Parathyroid adenoma (tissue), 2 donors: ENCODE measurements at regions not wholly inside any gene's neighbourhood (a gene's known extent, or its start where the extent isn't known, plus 50 kb on each side); places are given as distances from the start of the nearest gene placed in this dataset.
"Not testable (repeated sequence)": the region's sequence is repeated elsewhere in the genome, so short reads cannot be mapped to it uniquely, and the experiment has no call there.

ENCODE experiments used
- H2AFZ ChIP-seq: fragments of 300-600 bp; sonication (generic); one replicate; pipeline ENCODE4 v1.7.0; 2017; ENCODE audit warnings: antibody characterized with exemption, mild to moderate bottlenecking
- H3K27ac ChIP-seq: fragments of 300-600 bp; sonication (generic); one replicate; pipeline ENCODE4 v1.7.0; 2017
- H3K27me3 ChIP-seq: fragments of 300-600 bp; sonication (generic); one replicate; pipeline ENCODE4 v1.7.0; 2017; ENCODE audit warnings: low read length; ENCODE audit not compliant: control insufficient read depth, insufficient read depth
- H3K36me3 ChIP-seq: fragments of 300-600 bp; sonication (generic); one replicate; pipeline ENCODE4 v1.7.0; 2017; ENCODE audit warnings: low read length; ENCODE audit not compliant: control insufficient read depth, insufficient read depth
- H3K4me1 ChIP-seq: fragments of 300-600 bp; sonication (generic); one replicate; pipeline ENCODE4 v1.7.0; 2017; ENCODE audit warnings: control low read depth
- H3K4me2 ChIP-seq: fragments of 300-600 bp; sonication (generic); one replicate; pipeline ENCODE4 v1.7.0; 2017; ENCODE audit warnings: low read length
- H3K4me3 ChIP-seq: fragments of 300-600 bp; sonication (generic); one replicate; pipeline ENCODE4 v1.7.0; 2017; ENCODE audit warnings: low read depth, low read length
- H3K79me2 ChIP-seq: fragments of 300-600 bp; sonication (generic); one replicate; pipeline ENCODE4 v1.7.0; 2017; ENCODE audit warnings: control low read depth
- H3K9ac ChIP-seq: fragments of 300-600 bp; sonication (generic); one replicate; pipeline ENCODE4 v1.7.0; 2017; ENCODE audit warnings: mild to moderate bottlenecking
- H3K9me3 ChIP-seq: fragments of 300-600 bp; sonication (generic); one replicate; pipeline ENCODE4 v1.7.0; 2017; ENCODE audit warnings: low read length; ENCODE audit not compliant: control insufficient read depth
- CTCF ChIP-seq: fragments of 300-600 bp; sonication (generic); IDR thresholded peaks from one replicate; pipeline ENCODE4 v1.7.0; 2017; ENCODE audit warnings: antibody characterized with exemption, mild to moderate bottlenecking
- donor health status: primary hyperparathyroidism.

- Histone ChIP-seq H3K79me2 (no peaks in the 10 kb centered on the region), H3K27ac (no peak overlapping the region), H2AFZ (no peak overlapping the region), H3K4me3 (no peak overlapping the region), H3K4me2 (no peak overlapping the region), H3K36me3 (no peaks in the 10 kb centered on the region), H3K4me1 (no peaks in the 10 kb centered on the region), H3K9ac (no peak overlapping the region), H3K9me3 (no peaks in the 10 kb centered on the region), H3K27me3 (no peaks in the 10 kb centered on the region)
- no peak for TF ChIP-seq CTCF
Measured at GRCh38 chr13:74555651-74556420, 421.6 kb upstream of the KLF12 start.

- Histone ChIP-seq H2AFZ (no peak overlapping the region), H3K4me1 (no peaks in the 10 kb centered on the region)
- TF ChIP-seq CTCF, result no peak
Measured at GRCh38 chr13:74555276-74555625, 421.0 kb upstream of the KLF12 start.

GRCh38 chr13:74554569-74555275 is 420.5 kb upstream of the KLF12 start:
- Histone ChIP-seq H2AFZ (no peak overlapping the region), H3K79me2 (no peaks in the 10 kb centered on the region), H3K4me3 (no peak overlapping the region), H3K9me3 (no peaks in the 10 kb centered on the region), H3K27ac (no peak overlapping the region), H3K4me2 (no peak overlapping the region), H3K4me1 (no peaks in the 10 kb centered on the region), H3K9ac (no peak overlapping the region), H3K27me3 (no peaks in the 10 kb centered on the region), H3K36me3 (no peaks in the 10 kb centered on the region)
- TF ChIP-seq CTCF, result no peak

More at GRCh38 chr13:74555276-74555625, 421.0 kb upstream of the KLF12 start:
- Histone ChIP-seq H3K4me2 (no peak overlapping the region), H3K27me3 (no peaks in the 10 kb centered on the region), H3K36me3 (no peaks in the 10 kb centered on the region), H3K4me3 (no peak overlapping the region), H3K9me3 (no peaks in the 10 kb centered on the region), H3K79me2 (no peaks in the 10 kb centered on the region), H3K9ac (no peak overlapping the region), H3K27ac (no peak overlapping the region)

- no peaks in the 10 kb centered on the region for H3K9me3 ChIP-seq
- H3K9ac ChIP-seq, result no peak overlapping the region
- no peaks in the 10 kb centered on the region for H3K27me3 ChIP-seq
- H3K36me3 ChIP-seq, result no peaks in the 10 kb centered on the region
- H3K4me1 ChIP-seq, result no peaks in the 10 kb centered on the region
- no peaks in the 10 kb centered on the region for H3K79me2 ChIP-seq
- TF ChIP-seq CTCF, result no peak
- no peak overlapping the region for H3K4me2 ChIP-seq
- no peak overlapping the region for H2AFZ ChIP-seq
- no peak overlapping the region for H3K27ac ChIP-seq
- no peak overlapping the region for H3K4me3 ChIP-seq
Measured at GRCh38 chr13:74550039-74550438, 415.8 kb upstream of the KLF12 start.

- H3K36me3 ChIP-seq, result not testable (repeated sequence)
Measured at GRCh38 chr13:74536649-74537048, 402.4 kb upstream of the KLF12 start.

More at GRCh38 chr13:74536649-74537048, 402.4 kb upstream of the KLF12 start:
- H3K4me2 ChIP-seq, H3K27ac ChIP-seq, H3K79me2 ChIP-seq, H3K4me1 ChIP-seq, H3K9ac ChIP-seq, H3K9me3 ChIP-seq, H3K27me3 ChIP-seq, H3K4me3 ChIP-seq, H2AFZ ChIP-seq: not testable (repeated sequence)
